ENCODE measurements at regions not wholly inside any gene's neighbourhood (a gene's known extent, or its start where the extent isn't known, plus 50 kb on each side); places are given as distances from the start of the nearest gene placed in this dataset.
"Not testable (repeated sequence)": the region's sequence is repeated elsewhere in the genome, so short reads cannot be mapped to it uniquely, and the experiment has no call there.

- not testable (repeated sequence) for DNase-seq
Observed at GRCh38 chr1:850318-850717, 73.4 kb upstream of the SAMD11 start.

- not testable (repeated sequence) for DNase-seq
Observed at GRCh38 chr1:851398-851797, 72.3 kb upstream of the SAMD11 start.

GRCh38 chr1:851841-852240 lies 71.9 kb upstream of the SAMD11 start:
- DNase-seq = not testable (repeated sequence)

- not testable (repeated sequence) for DNase-seq
Observed at GRCh38 chr1:855202-855981, 68.3 kb upstream of the SAMD11 start.

GRCh38 chr1:856541-857057 lies 67.1 kb upstream of the SAMD11 start:
- not testable (repeated sequence) for DNase-seq

GRCh38 chr1:857926-858648 lies 65.6 kb upstream of the SAMD11 start:
- DNase-seq = not testable (repeated sequence)

- DNase-seq = not testable (repeated sequence)
Observed at GRCh38 chr1:858649-859041, 65.1 kb upstream of the SAMD11 start.

- not testable (repeated sequence) for DNase-seq
Observed at GRCh38 chr1:860941-861340, 62.8 kb upstream of the SAMD11 start.

- no peak for DNase-seq
Observed at GRCh38 chr1:861714-862113, 62.0 kb upstream of the SAMD11 start.

GRCh38 chr1:862601-863000 lies 61.1 kb upstream of the SAMD11 start:
- DNase-seq = not testable (repeated sequence)

- DNase-seq = not testable (repeated sequence)
Observed at GRCh38 chr1:865633-866032, 58.1 kb upstream of the SAMD11 start.

- no peak for DNase-seq
Observed at GRCh38 chr1:866095-866494, 57.6 kb upstream of the SAMD11 start.

GRCh38 chr1:866631-867299 lies 57.0 kb upstream of the SAMD11 start:
- DNase-seq = not testable (repeated sequence)

- not testable (repeated sequence) for DNase-seq
Observed at GRCh38 chr1:867550-867949, 56.2 kb upstream of the SAMD11 start.

- peak; percentile 89 for DNase-seq
Observed at GRCh38 chr1:869499-870244, 54.1 kb upstream of the SAMD11 start.
